ENCODE measurements at regions not wholly inside any gene's neighbourhood (a gene's known extent, or its start where the extent isn't known, plus 50 kb on each side); places are given as distances from the start of the nearest gene placed in this dataset.
"Not testable (repeated sequence)": the region's sequence is repeated elsewhere in the genome, so short reads cannot be mapped to it uniquely, and the experiment has no call there.

DNA sequence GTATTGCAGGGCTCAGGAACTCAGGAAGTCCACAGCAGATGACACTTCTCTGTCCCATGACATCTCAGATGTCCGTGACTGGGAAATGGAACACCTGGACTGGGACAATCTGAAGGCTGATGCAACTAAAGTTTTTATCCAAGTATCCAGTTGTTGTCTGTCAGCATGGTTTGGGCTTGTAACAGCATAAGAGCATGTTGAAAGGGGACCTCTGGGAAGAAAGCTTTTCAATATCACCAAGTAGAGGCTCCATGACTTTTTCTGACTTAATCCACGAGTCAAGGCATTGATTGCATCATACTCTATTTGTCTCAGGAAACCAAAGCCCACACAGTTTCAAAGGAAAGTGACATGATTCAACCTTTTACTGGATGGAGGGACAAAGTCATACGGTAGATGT is 807.7 kb downstream of the MTRR start:
- DNase-seq: no peak

DNA sequence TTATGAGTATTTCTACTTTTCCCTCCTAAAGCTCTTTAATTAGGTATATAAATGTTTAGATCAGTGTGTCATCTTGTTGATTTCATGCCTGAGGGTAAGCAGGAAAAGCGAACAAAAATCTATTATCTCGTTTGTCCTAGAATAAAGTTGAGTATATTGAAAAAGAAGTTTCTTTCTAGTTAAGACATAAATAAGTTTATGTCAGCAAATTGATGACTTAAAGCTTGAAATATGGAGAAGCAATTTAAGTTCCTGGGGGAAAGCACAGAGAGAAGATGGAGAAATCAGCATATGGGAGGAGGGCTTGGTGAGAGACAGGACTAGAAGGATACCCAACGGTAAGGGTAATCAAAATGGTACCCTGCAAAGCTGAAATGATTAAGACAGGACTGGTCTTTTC is 813.4 kb downstream of the MTRR start:
- no peak for DNase-seq

DNA sequence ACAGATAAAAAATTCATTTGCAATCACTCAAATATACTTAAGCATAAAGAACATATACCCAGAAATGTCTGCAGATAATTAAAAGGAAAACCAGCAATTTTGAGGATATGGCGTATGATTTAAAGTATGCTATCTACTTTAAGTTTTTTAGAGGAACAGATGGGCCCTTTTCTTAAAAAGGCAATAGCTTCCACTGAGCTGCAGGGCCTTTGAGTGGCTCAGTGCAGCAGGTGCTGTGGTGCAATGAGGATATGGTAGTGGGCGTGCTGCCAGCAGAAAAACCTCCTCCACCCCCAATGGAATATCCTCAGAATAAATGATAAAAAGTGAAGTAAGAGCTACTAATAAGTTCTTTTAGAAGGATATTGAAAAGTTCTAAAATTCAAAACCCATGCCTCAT is 814.5 kb downstream of the MTRR start:
- DNase-seq: no peak

DNA sequence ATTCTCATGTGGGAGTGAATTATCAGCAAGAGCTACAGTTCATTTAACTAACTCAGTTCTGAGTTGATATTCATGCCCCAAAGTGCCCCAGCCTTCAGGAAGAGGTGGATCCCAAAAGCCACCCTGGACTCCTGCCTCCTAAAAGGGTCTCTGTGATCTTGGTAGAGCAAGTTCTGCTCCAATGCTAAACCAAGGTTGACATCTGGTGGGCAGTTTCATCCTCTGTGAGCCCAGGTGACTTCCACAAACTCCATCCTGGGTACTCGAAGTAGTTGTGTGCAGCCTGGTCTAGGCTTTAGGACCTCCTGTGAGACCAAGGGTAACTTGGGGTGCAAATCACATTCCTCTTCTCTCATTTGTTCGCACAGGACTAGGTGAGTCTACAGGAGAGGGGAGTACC is 816.8 kb downstream of the MTRR start:
- DNase-seq: no peak

DNA sequence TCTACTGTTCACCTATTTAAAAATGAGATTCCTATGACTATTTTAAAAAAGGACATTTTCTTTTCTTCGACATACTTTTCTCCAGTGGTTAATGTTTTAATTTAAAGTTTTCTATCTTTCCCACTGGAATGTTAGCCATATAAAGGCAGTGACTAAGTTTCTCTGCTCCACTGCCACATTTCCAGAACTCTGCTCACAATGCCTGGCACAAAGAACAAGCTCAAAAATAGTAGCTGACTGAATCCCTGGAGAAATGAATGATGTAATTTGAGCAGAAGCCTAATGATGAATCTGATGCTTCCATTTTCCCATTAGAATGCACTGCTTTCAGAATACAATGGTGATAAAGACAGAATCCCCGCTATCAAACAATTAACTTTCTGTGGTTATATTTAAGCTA is 817.8 kb downstream of the MTRR start:
- no peak for DNase-seq

DNA sequence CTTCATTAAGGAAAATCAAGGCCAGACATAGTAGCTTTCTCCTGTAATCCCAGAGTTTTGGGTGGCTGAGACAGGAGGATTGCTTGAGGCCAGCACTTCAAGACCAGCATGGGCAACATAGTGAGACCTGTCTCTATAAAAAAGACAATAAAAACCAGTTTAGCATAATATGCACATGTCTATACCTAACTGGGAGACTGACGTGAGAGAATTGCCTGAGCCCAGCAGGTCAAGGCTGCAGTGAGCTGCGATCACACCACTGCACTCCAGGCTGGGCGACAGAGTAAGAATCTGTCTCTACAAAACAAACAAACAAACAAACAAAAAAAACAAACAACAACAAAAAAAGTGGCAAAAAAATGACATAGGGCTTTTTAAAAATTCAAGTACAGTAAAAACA is 820.8 kb downstream of the MTRR start:
- DNase-seq: no peak

DNA sequence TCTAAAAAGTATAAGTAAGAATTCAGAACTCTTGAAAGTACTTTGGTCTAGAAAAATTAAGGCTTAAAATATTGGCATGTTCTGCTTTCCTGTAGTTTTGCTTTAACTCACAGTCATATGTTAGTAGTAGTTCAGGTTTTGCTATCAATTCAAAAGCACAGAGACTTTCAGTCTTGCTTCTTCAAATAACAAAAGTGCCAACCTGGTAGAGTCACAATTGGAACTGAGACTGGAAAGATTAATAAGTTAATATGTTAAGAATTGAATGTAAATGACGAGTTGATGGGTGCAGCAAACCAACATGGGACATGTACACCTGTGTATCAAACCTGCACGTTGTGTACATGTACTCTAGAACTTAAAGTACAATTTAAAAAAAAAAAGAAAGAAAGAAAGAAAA is 822.3 kb downstream of the MTRR start:
- no peak for DNase-seq

DNA sequence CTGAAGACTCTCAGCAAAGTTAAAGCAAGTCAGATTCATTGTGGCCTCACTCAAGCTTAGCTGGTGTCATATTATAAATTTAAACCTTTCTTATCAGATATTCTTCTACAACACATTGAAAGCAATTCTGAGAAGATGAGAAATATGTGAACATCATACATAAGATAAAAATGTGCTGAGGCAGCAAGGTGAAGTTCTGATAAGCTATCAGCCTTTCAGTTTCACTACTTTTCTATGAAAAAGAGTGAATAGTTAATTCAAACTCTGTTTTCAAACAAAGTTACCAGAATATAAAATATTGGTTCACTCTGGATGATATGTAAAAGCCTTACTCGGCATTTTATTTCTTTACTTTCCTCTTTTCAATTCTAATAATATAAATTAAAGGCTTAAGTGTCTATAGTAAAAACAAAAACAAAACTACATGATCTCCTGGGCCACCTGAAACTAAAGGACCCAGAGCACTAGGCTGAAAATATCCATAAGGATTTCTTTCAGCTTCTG is 824.4 kb downstream of the MTRR start:
- no peak for DNase-seq

DNA sequence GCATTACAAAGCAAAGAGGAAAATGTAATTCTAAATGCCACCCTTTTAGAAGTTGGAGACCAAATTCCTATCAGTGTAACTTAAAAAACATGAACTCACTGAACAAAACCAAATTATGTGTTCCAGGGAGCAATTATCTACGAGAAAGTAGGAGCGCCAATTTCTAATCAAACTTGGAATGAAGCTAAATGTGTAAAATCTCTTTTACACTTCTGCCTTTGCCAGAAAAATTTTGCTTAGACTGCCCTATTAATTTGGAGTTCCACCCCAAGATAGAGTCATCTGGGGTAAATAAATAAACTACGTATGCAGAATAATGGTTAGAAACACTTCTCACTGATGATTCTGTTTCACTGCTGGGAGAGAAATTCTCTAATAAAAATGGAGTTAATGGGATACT is 825.6 kb downstream of the MTRR start:
- no peak for DNase-seq

DNA sequence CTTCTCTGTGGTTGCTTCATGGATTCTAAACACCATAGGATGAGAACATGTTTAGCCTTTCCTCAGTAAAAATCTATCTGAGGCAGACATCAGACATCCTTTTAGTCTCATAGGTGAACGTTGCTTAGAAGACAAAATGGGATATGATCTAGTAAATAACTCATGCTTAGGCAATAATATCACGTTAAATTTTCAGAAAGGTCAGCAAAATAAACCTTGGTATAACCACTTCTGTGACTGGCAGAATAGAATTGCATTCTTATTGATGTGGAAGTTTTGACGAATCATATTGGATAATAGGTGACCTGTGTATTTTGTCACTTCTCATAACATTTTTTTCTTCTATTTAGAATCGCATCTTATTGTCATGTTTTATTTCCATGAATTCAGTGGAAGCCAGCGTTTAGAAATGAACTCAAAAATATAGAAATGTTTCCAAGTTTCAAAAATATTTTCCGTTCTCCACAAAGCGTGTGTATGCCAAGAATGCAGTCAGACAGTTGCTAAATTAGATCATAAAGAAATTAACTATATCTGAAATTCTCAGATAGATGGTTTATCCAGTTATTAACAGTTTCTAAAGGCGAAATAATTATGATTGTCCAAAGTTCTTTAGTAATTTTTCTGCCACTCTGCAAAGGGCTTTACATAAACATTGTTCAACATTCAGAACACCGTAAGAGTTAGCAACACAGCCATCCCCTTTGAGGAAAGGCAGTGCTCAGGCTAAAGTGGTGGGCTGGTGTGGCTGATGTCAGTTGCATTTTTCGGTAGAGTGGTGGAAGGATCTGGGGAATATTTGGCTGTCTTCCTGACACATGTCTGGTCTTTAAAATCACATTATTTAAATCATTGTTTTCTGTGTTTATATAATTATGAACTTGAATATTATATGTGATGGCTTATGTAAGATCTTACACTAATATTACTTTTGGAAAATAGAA is 827.2 kb downstream of the MTRR start:
- DNase-seq: no peak

DNA sequence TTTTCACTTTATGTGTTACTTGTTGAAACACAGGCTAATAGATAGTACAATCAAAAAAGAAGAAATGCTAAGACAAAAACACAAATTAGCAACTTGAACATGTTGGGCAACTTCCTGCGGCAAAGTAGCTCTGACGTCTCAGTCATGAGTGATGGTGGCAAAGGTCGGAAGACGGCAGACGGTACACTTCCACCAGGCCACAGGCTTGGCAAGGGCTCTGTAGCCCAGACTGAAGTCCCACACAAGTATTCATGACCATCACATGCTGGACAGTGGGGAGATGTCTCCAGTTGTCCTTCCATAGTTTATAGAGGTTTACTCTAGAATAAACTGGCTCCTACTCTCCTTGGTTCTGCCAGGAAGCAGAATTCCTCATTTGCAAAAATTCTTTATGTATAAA is 831.3 kb downstream of the MTRR start:
- DNase-seq: no peak

DNA sequence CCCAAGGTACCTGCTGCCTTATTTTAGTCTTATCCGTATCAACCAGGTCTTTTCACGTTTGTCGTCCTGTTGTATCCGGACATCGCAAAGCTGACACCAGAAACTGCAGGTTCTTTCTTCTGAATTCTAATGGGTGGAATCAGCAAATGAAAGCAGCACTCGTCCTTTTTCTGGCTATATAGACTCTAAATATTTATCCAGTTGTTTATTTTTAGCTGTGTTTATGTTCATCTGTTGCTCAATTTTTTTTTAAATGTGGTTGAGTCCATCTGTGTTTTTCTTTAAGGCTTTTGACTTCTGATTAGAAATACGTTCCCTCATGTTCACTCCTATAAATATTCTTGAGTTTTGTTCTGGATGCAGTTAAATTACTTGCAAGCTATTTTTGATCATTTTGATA is 831.7 kb downstream of the MTRR start:
- no peak for DNase-seq

DNA sequence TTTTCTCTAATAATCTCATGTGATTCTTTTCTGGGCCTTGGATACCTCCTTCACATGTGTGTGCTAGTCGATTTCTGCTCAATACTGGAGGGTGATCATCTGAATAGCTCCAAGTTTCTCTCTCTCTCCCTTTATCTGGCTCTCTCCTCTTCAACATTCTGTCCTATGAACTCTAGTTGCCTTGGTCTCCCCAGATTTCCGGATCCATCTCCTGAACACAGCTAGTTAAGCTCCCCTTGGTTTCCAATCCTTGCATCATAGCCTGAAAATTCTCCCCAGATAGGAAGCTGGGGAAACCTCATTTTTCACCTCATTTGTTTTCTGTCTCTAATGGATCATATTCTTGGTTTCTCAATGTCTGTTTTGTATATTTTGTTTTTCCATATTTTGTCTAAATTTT is 832.3 kb downstream of the MTRR start:
- no peak for DNase-seq

DNA sequence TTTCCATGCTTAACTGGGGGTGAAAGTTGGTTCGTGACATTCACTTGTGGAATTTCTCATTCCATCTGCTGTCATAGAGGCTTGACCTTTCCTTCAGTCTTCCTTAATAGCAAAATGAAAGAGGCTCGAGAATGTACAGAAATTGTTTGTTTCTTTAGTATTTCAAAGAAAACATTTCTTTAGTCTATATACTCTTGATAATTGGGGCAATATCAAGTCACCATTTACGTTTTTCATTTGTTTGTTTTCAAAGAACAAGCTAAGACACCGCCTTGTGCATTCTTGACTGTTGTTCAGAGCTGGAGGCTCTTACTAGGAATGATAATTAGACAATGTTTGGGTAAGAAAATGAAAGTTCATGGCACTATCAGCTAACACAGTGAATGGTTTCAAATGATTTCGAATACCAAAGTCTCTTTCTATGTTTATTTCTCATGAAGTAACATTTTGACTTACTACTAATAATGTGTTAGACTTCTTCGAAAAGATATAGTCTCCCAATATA is 835.4 kb downstream of the SEMA5A start:
- no peak for DNase-seq

DNA sequence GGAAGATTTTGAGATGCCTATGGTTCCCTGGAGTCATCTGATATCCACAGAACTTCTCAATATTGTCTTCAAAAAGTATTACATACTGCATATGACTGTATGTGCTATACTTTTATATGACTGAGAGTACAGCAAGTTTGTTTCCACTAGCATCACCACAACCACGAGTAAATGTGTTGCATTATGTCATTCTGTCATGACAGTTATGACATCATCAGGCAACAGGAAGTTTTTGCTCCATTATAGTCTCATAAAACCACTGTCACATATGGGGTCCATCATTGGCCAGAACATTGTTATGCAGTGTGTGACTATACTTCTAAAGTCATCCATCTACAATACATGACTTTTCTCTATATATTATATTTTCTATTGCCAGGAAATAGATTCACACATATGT is 831.7 kb downstream of the SEMA5A start:
- DNase-seq: no peak

DNA sequence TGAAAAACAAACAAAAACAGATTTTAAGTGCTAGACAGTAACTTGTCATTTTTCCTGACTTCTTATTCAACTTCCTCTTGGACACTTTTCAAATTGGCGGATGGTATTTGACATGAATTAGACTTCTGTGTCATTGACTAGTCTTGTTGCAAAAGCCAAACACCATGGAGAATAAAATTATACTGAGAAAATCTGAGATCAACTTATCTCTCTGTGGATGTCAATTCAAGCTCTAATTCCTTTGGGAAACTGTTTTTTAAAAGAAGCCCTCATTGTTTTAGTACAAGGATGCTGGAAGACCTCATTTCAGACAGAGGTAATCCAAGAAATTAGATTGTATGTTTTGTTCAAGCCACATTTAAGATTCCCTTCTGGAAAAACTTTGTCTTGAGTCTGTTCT is 831.0 kb downstream of the SEMA5A start:
- DNase-seq: no peak

DNA sequence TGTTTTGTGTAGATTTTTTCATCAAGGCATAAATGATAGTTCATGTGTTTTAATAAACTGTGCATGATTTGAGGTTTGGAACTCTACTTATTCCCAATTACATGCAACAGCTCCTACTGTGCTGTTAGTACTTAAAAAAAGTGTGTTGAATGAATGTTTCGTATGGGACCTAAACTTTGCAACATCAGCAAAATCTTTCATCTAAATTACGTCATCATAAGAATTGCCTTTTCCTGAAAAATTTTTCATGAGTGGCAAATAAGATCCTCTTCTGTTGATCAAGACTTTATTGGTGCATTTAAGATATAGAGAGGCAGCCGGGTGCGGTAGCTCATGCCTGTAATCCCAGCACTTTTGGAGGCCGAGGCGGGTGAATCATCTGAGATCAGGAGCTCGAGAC is 826.1 kb downstream of the SEMA5A start:
- DNase-seq: no peak

DNA sequence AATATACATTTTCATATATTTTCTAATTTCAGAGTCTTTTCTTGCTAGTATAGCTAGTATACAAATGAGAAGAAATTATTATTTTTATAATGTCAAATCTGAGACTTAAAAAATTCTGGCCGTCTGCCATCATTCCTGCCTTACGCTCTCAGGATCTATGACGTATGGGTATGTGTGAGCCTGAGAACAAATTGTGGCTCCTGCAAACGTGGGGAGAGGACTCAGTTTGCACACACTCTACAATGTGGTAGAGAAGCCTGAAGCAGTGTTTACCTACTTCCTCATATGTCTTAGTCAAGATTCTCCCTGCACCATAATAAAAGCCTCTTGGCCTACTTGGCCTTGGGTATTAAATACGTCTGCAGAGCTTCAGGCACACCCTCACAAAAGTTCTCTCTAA is 825.4 kb downstream of the SEMA5A start:
- no peak for DNase-seq

DNA sequence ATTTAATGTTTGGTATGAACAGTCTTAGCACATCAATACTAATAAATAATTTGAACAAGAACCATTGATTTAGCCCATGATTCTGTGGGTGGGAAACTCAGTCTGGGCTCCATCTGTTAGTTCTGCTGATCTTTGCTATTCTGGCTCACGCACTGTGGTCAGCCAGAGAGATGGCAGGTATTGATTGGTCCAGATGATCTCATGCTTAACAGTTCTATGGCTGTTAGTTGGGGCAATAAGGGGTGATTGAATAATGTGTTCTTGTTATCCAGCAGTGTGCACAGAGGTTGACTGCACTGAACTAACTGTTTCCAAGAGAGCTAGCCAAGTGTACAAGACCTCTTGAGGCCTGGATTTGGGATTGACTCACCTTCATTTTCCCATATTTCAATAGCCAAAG is 824.3 kb downstream of the SEMA5A start:
- DNase-seq: no peak

DNA sequence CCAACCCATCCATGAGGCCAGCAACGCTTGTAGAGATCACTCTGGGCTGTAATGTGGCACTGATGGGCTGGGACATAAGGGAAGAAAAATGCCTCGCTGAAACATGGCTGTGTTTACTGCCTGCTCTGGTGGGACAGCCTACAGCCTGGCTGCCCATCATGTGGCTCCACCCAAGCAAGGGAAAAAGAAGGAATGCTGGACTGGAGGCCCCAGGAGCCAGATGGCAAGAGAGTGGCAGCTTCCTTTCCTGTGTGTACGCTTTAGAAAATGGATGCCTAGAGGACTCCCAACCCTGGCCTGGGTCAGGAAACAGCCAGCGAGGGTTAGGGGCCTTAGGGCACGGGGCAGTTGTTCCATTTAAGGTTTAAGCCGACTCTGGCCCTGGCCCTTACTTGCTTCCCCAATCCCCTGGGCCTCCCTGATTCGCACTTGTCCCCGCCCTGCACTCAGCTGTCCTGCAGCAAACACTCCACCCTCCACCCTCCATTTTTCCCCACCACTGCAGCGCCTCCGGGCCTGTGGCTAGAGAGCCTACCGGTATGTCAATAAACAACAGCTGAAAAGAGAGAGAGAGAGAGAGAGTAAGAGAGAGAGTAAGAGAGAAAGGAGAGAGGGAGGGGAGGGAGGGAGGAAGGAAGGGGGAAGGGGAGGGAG is 819.4 kb downstream of the SEMA5A start:
- no peak for DNase-seq

DNA sequence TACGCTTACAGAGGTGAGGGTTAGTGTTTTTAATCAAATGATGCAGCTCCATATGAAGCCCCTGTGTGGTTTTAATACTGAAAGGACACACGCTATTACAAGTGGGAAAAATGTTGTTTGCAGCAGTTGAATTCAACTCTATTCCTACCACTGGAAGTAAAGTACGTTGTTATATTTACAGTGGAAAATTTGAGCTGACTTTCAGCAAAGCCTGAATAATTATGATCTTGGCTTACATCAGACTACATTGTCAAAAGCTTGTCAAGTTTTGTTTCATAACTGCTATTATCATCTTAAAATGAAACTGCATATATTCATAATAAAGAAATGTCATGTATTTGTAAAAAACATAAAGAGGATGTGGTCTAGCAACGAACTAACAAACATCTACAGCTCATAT is 818.5 kb downstream of the SEMA5A start:
- DNase-seq: no peak

DNA sequence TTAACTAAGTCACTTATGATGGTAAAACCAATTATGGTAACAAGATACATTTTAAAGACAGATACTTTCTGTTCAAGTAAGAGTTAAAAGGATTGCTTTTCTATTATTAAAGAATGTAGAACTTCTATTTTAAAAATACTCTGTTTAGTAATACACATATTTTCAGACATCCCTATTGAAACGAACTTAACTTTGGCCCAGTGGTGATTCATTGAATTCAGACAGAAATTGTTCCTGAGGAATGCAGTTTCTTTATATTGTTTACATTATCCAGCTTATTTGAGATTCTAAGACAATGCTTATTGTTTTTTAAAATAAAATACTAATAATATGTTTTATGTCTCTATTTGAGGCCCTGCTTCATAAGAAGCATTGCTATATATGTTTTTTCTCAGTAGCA is 816.4 kb downstream of the SEMA5A start:
- no peak for DNase-seq

DNA sequence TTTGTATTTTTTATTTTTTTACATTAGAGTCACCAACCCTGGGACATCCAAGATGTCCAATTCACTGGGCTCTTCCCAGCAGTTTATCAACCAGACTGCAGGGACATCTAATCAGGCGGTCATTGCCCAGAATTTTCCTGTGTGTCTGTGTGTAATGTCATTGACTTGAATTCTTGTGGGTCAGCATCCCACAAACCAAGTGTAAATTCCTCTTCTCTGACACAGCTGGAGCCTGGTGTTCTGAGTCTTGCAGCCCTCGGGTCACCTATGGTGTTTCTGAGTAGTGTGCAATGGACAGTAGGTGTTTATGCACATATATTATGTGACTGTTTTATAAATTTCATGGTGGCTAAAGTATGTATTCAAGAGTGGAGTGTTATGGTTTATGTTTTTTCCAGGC is 815.7 kb downstream of the SEMA5A start:
- DNase-seq: no peak

DNA sequence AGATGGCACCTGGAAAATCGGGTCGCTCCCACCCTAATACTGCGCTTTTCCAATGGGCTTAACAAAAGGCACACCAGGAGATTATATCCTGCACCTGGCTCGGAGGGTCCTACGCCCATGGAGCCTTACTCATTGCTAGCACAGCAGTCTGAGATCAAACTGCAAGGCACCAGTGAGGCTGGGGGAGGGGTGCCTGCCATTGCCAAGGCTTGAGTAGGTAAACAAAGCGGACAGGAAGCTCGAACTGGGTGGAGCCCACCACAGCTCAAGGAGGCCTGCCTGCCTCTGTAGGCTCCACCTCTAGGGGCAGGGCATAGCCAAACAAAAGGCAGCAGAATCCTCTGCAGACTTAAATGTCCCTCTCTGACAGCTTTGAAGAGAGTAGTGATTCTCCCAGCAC is 814.8 kb downstream of the SEMA5A start:
- not testable (repeated sequence) for DNase-seq

Data from activated CD4-positive, alpha-beta T cell treated with anti-CD3 and anti-CD28 coated beads for 48 hours (primary cell).